Activated CD4-positive, alpha-beta T cell treated with anti-CD3 and anti-CD28 coated beads, Interleukin-2, amount 50 U/mL, for 48 hours (primary cell): ENCODE measurements at regions not wholly inside any gene's neighbourhood (a gene's known extent, or its start where the extent isn't known, plus 50 kb on each side); places are given as distances from the start of the nearest gene placed in this dataset.

Experiments
- DNase-seq, 2 experiments: peaks; one replicate each; pipeline ENCODE4 v3.0.0-alpha.2; 2020

- no peak for DNase-seq
Observed at GRCh38 chr3:17979252-17979651, 236.8 kb upstream of the TBC1D5 start.

- DNase-seq = no peak
Observed at GRCh38 chr3:17974206-17974841, 231.9 kb upstream of the TBC1D5 start.

- DNase-seq = no peak
Observed at GRCh38 chr3:17972959-17973906, 230.8 kb upstream of the TBC1D5 start.

- no peak for DNase-seq
Observed at GRCh38 chr3:17972476-17972875, 230.0 kb upstream of the TBC1D5 start.

- DNase-seq = no peak
Observed at GRCh38 chr3:17972030-17972429, 229.6 kb upstream of the TBC1D5 start.

- no peak for DNase-seq
Observed at GRCh38 chr3:17969985-17970568, 227.6 kb upstream of the TBC1D5 start.

DNA sequence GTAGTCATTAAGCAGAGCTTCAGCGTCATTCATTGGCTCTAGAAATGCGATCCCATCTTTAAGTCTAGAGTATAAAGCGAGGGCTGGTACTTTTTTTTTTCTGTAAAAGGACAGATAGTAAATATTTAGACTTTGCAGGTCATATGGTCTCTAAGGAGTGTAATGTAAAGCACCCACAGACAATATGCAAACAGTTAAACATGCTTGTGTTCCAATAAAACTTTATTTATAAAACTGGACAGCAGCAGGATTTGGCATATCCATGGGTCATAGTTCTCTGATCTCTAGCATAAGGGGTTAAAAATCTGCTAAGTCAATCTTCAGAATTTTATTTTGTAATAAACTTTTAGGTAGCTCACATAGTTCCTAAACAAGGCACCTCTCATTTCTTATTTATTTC is 226.8 kb upstream of the TBC1D5 start:
- no peak for DNase-seq

DNA sequence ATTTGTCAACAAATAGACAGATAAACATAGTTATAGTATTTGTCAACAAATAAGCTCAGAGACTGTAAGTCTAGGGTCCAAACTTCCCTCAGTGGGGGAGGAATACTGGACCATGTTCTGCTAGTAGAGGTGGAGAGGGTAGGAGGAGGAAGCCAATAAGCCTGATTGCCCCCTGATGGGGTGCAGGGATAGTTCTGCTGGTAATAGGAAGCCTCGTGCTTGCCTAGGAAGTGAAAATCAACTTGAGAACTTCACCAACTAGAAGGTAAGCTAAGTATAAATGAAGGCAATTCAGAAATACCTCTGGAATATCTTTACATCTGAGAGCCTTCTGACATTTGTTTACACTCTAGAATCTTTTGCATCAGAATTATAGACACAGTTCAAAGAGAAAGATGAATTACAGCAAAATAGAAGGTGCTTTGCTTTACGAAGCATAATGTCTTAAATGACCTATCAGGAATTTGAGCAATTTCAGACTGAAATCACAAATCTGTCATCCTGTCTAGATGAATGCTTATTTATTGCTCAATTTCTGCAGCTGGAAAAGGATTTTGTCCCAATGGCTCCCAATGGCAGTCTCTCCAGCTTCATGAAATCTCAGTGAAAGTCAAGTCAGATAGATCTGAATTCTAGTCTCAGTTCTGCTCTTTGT is 225.6 kb upstream of the TBC1D5 start:
- DNase-seq = no peak

- DNase-seq = no peak
Observed at GRCh38 chr3:17967111-17967510, 224.7 kb upstream of the TBC1D5 start.

DNA sequence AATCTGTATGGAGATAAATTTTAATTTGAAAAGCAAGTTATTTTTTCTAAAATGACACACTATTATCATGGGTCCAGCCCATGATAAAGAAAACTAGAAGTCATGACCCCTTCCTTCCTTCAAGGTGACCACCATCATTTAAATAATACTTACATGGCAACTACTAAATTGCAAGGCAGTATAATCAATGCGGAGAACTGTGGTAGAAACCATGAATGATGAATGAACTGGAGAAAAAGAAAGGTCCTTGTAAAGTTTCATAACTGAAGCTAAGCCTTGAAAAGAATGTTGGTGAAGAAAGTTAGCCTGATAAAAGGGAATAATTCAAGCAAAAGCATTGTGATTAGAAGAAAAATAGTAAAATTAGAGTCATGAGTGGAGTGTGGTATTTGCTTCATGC is 222.9 kb upstream of the TBC1D5 start:
- no peak for DNase-seq

DNA sequence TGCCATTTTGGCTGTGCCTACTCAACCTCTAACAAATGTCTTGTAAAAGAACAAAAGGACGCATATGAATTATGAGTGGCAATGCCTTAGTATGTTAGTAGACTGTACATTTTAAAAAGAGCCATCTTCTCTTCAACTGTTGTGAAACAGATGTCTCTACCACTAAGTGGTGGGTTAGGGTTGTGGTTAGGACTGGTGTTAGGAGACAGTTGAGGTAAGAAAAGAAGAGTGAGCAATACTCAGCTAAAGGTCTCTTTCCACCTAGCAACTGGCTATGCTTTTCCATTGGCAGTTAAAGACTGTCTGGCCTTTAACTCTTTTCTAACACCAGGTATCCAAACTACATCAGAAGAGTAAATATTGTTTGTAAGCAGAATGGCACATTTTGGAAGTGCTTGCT is 221.7 kb upstream of the TBC1D5 start:
- DNase-seq = no peak

DNA sequence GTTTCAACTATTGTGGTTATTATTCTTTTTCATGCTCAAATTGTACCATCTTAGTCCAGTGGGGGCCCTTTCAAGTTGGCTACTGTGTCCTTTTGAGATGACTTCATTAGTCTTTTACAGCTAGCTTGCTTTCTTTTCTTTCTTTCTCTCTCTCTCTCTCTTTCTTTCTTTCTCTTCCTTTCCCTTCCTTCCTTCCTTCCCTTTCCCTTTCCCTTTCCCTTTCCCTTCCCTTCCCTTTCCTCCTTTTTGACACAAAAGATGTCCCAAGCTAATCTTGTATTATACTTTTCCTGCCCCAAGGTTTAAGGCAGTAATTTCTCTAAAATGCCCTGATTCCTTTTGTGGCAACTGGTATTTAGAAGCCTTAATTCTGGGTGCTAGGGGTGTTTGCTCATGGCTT is 213.0 kb upstream of the TBC1D5 start:
- no peak for DNase-seq

GRCh38 chr3:17954801-17955200 is 212.4 kb upstream of the TBC1D5 start:
- no peak for DNase-seq

- no peak for DNase-seq
Observed at GRCh38 chr3:17951241-17951640, 208.8 kb upstream of the TBC1D5 start.

DNA sequence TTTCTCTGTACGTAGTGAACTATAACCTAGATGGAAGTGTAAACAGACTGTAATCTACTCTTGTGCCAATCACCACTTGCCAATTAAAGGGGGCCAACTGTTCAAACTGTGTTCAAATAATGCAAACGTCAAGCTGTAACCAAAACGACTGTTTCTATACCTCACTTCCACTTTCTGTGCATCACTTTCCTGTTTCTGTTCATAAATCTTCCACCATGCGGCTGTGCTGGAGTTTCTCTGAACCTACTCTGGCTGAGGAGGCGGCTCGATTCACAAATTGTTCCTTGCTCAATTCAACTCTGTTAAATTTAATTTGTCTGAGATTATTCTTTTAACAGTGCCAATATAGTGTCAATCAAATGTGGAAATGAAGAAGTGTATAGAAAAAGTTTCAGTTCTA is 206.7 kb upstream of the TBC1D5 start:
- DNase-seq = no peak

DNA sequence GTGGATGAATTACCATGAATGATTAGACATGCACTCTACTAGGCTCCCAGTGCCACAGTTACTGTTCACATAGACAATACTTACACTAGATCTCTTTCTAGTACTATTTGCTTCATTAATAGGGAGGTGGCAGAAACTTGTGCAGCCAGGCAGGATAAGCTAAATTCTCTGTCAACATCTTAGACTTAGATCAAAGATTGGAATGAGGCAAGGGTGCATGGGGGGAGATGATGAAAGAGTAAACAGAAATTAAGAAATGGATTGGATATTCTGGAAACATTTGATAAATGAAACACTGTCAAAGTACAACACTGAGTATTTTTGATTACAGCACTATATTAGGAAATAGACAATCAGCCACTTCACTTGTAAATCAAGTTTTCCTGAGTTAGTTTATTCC is 205.4 kb upstream of the TBC1D5 start:
- no peak for DNase-seq

DNA sequence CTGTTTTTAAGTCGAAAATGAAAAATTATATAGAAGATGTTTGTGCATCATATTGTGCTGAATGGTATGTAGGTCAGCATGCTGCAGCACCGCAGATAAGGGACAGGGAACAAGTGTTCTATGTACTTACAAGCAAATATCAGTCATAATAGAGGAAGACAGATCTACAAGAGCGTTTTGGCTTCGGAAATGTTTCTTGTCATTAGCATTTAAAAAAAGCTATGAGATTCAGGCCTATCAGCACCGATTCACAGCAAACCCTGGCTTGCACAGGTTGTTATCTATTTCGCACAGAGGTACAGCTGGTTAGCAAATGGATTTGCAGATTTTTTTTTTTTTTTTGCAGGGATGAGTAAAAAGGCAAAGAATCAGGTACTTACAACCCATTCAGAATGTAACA is 204.2 kb upstream of the TBC1D5 start:
- no peak for DNase-seq

GRCh38 chr3:17945799-17946399 is 203.5 kb upstream of the TBC1D5 start:
- no peak for DNase-seq

DNA sequence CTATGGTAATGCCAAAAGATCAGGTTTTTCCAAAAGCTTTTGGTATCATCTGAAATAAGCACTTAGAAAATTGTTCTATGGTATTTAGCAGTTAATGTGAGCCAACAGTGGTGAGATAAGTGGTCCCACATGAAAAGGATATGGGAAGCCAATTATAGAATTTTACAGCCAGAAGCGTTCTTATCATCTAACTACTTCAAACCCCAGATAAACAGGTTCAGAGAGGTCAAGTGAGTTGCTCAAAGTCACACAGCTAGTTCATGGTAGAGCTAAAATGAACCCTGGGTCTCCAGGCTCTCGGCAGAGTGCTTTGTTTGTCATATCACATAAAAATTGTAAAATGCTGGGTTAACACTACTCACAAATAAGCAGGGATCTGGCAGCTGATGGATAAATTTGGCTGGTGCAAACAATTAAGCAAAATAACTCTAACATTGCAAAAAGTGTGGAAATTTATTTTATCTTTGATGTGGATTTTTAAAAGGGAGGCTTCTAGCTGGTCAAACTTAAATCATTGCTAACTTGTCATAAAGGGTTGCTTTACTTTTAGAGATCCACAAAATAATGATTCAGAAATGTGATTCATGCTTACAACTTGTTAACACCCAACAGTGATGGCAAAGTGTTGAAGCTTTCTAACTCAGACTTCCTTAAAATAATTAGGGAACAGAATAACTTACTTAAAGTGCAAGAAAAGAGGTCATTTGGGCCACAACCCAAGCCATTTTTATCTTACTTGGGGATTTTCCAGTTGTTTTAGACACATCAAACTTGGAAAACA is 202.8 kb upstream of the TBC1D5 start:
- no peak for DNase-seq

DNA sequence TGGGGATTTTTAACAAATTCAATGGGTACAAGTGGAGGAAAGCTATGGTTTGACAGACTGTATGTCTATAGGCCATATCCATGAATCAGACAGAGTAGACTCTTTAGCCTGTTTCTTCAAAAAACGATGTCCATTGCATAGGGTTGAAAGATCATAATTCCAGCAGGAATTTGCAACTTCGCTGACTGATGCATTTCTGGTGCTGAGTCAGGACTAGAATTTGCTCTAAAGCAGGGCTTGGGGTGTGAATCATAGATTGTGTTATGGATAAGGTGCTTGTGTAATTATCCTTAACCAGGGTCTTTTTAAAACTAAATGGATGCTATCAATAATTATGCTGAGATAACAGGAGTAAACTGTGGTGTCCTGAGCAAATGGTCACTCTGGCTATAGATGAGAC is 200.4 kb upstream of the TBC1D5 start:
- DNase-seq = no peak

GRCh38 chr3:17941766-17942165 is 199.3 kb upstream of the TBC1D5 start:
- DNase-seq = no peak

DNA sequence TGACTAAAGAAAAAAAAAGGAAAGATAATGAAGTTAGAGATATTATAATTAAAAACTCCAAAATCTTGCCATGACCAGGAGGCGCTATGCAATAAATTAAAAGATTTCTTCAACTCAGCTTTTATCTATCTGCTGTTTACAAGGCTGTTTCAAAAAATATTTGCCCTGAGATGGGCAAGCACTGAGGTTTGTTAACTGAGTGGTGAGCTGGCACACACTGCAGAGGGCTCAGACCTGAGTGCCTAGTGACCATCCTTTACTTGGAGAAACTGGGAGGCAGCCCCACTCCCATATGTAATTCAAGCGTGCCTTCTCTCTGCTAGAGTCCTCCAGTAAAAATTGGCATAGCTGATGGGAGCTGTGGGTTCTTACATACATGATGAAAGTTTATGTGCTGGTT is 198.7 kb upstream of the TBC1D5 start:
- DNase-seq = no peak
